Chondrocyte (in vitro differentiated cells): ENCODE measurements at regions not wholly inside any gene's neighbourhood (a gene's known extent, or its start where the extent isn't known, plus 50 kb on each side); places are given as distances from the start of the nearest gene placed in this dataset.

Source experiments
- DNase-seq: peaks from one replicate; pipeline ENCODE4 v3.0.0; 2021; ENCODE audit warnings: mixed read lengths, low spot score
- H3K27ac Mint-ChIP-seq: one replicate; pipeline ENCODE4 v1.8.0; 2021; ENCODE audit warnings: mild to moderate bottlenecking, moderate library complexity, mixed read lengths; ENCODE audit not compliant: unreplicated experiment
- H3K27me3 Mint-ChIP-seq: 2 replicates; pipeline ENCODE4 v1.8.0; 2021; ENCODE audit warnings: low read depth, mixed read lengths
- H3K36me3 Mint-ChIP-seq: 2 replicates; pipeline ENCODE4 v1.8.0; 2021; ENCODE audit warnings: low read depth, mixed read lengths
- H3K4me1 Mint-ChIP-seq: 2 replicates; pipeline ENCODE4 v1.8.0; 2021; ENCODE audit warnings: low read depth, mild to moderate bottlenecking, mixed read lengths
- H3K4me3 Mint-ChIP-seq: one replicate; pipeline ENCODE4 v1.8.0; 2021; ENCODE audit warnings: mild to moderate bottlenecking, moderate library complexity, mixed read lengths; ENCODE audit not compliant: unreplicated experiment
- H3K9me3 Mint-ChIP-seq: 2 replicates; pipeline ENCODE4 v1.8.0; 2021; ENCODE audit warnings: low read depth, mixed read lengths
- TF ChIP-seq, protein P1 (sequence below): fragments of 200-600 bp; sonication (generic); IDR thresholded peaks from 2 replicates; pipeline ENCODE4 v1.5.0; 2021; ENCODE audit warnings: antibody characterized with exemption, mild to moderate bottlenecking, moderate library complexity

DNA sequence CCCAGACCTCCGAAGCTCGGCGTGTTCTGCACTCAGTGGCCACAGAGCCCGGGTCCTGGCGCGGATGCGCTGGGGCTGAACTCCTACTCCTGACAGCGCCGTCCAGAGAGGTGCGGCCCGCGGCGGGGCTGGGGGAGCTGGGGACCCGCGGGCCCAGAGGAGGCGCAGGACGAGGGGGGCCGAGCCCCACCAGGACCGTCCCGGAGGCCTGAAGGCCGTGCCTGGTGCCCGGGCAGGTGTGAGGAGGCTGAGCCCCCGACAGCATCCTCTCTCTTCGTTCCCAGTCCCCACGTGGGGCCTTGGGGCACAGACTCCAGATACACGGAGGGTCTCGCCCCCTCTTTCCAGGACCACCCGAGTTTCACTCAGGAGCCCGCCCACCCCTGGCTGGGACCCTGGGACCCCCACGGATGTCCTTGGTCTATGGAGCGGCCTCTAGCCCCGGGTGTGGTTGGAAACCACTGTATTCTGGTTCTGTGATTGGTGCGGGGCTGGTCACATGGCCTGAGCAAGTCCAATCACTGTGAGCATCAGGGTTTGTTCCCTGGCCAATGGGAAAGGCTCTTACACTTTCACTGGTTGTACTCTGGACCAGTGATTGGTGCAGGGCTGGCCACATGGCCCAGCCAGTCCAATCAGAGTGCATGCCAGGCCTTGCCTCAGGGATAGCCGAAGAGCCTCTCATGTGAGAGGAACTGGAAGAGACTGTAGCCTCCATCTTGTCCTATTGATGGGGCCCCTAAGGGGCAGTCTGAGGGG is 217.6 kb upstream of the SFSWAP start:
- peaks cover 11% of the 10 kb centered on the region for H3K27me3 Mint-ChIP-seq
- no peak overlapping the region for H3K4me3 Mint-ChIP-seq
- no peak overlapping the region for H3K27ac Mint-ChIP-seq
- no peaks in the 10 kb centered on the region for H3K9me3 Mint-ChIP-seq
- TF ChIP-seq, protein P1, sequence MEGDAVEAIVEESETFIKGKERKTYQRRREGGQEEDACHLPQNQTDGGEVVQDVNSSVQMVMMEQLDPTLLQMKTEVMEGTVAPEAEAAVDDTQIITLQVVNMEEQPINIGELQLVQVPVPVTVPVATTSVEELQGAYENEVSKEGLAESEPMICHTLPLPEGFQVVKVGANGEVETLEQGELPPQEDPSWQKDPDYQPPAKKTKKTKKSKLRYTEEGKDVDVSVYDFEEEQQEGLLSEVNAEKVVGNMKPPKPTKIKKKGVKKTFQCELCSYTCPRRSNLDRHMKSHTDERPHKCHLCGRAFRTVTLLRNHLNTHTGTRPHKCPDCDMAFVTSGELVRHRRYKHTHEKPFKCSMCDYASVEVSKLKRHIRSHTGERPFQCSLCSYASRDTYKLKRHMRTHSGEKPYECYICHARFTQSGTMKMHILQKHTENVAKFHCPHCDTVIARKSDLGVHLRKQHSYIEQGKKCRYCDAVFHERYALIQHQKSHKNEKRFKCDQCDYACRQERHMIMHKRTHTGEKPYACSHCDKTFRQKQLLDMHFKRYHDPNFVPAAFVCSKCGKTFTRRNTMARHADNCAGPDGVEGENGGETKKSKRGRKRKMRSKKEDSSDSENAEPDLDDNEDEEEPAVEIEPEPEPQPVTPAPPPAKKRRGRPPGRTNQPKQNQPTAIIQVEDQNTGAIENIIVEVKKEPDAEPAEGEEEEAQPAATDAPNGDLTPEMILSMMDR: no peak
- no peaks in the 10 kb centered on the region for H3K36me3 Mint-ChIP-seq
- H3K4me1 Mint-ChIP-seq: no peaks in the 10 kb centered on the region
- DNase-seq: no peak

DNA sequence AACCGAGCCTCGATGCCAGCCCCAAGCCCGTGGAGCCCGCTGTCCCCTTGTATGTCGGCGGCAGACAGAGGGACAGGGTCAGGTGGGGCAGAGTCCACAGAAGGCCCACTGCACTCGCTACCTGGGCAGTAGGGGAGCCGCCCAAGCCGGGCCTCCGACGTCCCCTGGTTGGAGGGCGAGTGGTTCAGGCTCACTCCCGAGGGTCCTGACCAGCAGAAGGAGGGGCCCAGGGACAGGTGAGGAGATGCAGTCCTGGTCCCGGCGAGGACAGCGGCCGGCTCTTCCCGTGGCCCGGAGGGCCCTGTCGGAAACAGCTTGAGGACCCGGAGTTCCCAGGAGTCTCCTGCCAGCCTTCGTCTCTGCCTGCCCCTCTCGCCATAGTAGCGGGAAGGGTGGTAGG is 216.7 kb upstream of the SFSWAP start:
- no peaks in the 10 kb centered on the region for H3K36me3 Mint-ChIP-seq
- H3K27me3 Mint-ChIP-seq: peaks cover 15% of the 10 kb centered on the region
- H3K27ac Mint-ChIP-seq: no peak overlapping the region
- H3K9me3 Mint-ChIP-seq: no peaks in the 10 kb centered on the region
- TF ChIP-seq, protein P1: no peak
- no peaks in the 10 kb centered on the region for H3K4me1 Mint-ChIP-seq
- no peak overlapping the region for H3K4me3 Mint-ChIP-seq
- DNase-seq: no peak

DNA sequence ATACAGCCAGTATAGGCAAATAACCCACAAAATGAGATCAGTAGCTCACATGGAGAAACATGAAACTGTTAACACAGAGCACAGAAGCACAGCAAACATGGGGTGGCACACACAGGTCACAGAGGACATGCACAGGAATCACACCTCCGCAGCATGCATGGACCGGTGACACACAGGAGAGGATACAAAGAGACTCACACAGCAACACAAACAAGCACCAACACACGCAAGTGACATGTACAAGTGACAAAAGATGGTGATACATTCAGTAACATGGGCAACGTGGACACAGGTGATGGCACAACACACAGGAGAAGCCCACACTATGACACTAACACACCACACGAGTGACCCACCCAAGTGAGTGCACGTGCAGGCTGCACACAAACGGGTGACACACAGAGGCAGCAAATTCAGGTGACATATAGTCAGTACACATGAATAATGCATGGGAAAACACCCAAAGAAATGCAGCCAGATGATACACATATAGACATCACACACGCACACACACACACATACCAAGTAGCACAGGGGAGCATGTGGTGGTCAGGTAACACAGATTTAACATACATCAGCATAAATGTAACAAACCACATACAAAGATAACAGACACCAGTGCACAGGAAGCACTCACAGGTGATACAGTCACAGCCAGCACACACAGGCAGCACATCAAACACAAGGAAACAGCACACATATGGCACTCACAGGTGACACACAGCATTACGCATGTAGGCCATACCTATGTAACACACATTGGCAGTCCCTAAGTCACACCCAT is 216.0 kb upstream of the SFSWAP start:
- Mint-ChIP-seq H3K9me3 (no peaks in the 10 kb centered on the region), H3K27me3 (peaks cover 13% of the 10 kb centered on the region), H3K4me3 (no peak overlapping the region), H3K27ac (no peak overlapping the region), H3K4me1 (no peaks in the 10 kb centered on the region), H3K36me3 (no peaks in the 10 kb centered on the region)
- no peak for DNase-seq
- TF ChIP-seq, protein P1: no peak

DNA sequence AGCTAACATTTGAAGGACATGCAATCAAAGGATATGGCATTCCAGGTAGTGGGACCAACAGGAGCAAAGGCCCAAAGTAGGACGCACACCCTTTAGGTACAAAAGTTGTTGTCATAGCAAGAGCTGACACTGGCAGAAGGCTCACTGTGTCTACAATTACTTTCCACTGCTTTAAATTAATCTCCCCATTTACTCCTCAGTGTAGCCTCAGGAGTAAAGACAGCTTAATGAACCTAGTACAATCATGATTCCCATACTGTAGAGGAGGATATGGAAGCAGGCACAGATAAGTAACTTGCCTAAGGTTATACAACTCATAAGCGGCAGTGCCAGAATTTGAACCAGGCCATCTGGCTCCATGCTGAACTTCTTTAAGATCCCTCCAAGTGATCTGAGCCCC is 212.9 kb upstream of the SFSWAP start:
- peaks cover 8% of the 10 kb centered on the region for H3K27me3 Mint-ChIP-seq
- H3K9me3 Mint-ChIP-seq: no peaks in the 10 kb centered on the region
- no peaks in the 10 kb centered on the region for H3K4me1 Mint-ChIP-seq
- TF ChIP-seq, protein P1: no peak
- no peak overlapping the region for H3K27ac Mint-ChIP-seq
- H3K4me3 Mint-ChIP-seq: no peak overlapping the region
- H3K36me3 Mint-ChIP-seq: no peaks in the 10 kb centered on the region
- DNase-seq: no peak

DNA sequence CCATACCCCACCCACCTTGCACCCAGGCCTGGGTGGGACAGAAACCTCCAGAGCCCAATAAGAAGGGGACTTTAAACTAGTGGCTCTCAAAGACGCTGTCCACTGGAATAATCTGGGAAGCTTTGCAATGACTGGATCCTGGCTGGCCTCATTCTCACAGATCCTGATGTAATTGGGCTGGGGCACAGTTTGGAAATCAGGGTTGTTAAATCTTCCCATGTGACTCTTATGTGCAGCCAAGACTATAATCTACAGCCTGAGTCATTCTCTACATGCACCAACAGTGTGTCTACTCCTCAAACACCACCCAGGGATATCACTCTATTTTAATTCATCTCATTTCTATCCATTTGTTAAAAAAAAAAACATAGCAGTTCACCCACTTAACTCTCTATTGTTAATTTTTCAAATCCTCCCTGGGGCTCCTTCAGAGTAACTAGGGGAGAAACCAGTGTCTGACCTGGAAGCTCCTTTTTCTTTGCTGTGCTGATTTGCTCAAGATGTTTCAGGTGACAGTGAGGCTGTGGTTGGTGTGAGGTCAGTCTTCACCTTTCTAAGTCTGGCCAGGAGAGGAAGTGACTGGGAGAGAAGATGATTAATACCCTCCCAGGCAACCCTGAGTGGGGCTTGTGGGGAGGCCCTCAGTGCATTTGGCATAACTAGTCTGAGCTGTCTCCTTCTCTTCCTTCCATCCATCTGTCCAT is 211.6 kb upstream of the SFSWAP start:
- H3K27me3 Mint-ChIP-seq: peaks cover 8% of the 10 kb centered on the region
- H3K4me1 Mint-ChIP-seq: no peaks in the 10 kb centered on the region
- no peaks in the 10 kb centered on the region for H3K9me3 Mint-ChIP-seq
- no peak for DNase-seq
- H3K4me3 Mint-ChIP-seq: no peak overlapping the region
- H3K27ac Mint-ChIP-seq: no peak overlapping the region
- TF ChIP-seq, protein P1: no peak
- no peaks in the 10 kb centered on the region for H3K36me3 Mint-ChIP-seq
